ENCODE measurements at regions not wholly inside any gene's neighbourhood (a gene's known extent, or its start where the extent isn't known, plus 50 kb on each side); places are given as distances from the start of the nearest gene placed in this dataset.

- Histone ChIP-seq H3K4me3 (no peak overlapping the region), H3K4me1 (no peaks in the 10 kb centered on the region), H3K36me3 (no peaks in the 10 kb centered on the region), H3K27ac (no peak overlapping the region), H3K9me3 (no peaks in the 10 kb centered on the region), H3K27me3 (no peaks in the 10 kb centered on the region)
- no peak for DNase-seq (ENCODE audit: low spot score)
- TF ChIP-seq, protein P1, sequence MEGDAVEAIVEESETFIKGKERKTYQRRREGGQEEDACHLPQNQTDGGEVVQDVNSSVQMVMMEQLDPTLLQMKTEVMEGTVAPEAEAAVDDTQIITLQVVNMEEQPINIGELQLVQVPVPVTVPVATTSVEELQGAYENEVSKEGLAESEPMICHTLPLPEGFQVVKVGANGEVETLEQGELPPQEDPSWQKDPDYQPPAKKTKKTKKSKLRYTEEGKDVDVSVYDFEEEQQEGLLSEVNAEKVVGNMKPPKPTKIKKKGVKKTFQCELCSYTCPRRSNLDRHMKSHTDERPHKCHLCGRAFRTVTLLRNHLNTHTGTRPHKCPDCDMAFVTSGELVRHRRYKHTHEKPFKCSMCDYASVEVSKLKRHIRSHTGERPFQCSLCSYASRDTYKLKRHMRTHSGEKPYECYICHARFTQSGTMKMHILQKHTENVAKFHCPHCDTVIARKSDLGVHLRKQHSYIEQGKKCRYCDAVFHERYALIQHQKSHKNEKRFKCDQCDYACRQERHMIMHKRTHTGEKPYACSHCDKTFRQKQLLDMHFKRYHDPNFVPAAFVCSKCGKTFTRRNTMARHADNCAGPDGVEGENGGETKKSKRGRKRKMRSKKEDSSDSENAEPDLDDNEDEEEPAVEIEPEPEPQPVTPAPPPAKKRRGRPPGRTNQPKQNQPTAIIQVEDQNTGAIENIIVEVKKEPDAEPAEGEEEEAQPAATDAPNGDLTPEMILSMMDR (IDR thresholded peaks at IDR 0.05) = no peak
Observed at GRCh38 chr15:96701877-96702276, 371.4 kb downstream of the NR2F2 start.

GRCh38 chr15:96702589-96702988, 372.1 kb downstream of the NR2F2 start:
- TF ChIP-seq, protein P1 (IDR thresholded peaks at IDR 0.05) = no peak
- no peak overlapping the region for H3K4me3 ChIP-seq

GRCh38 chr15:96703091-96703490, 372.6 kb downstream of the NR2F2 start:
- Histone ChIP-seq H3K4me1 (no peaks in the 10 kb centered on the region), H3K27ac (no peak overlapping the region), H3K27me3 (no peaks in the 10 kb centered on the region), H3K9me3 (no peaks in the 10 kb centered on the region), H3K4me3 (no peak overlapping the region), H3K36me3 (no peaks in the 10 kb centered on the region)
- TF ChIP-seq, protein P1 (IDR thresholded peaks at IDR 0.05) = no peak
- DNase-seq (ENCODE audit: low spot score) = no peak

More at GRCh38 chr15:96702589-96702988, 372.1 kb downstream of the NR2F2 start:
- Histone ChIP-seq H3K4me1 (no peaks in the 10 kb centered on the region), H3K27me3 (no peaks in the 10 kb centered on the region), H3K27ac (no peak overlapping the region), H3K9me3 (no peaks in the 10 kb centered on the region), H3K36me3 (no peaks in the 10 kb centered on the region)
- no peak for DNase-seq (ENCODE audit: low spot score)

- Histone ChIP-seq H3K27ac (no peak overlapping the region), H3K4me3 (no peak overlapping the region), H3K4me1 (no peaks in the 10 kb centered on the region), H3K27me3 (no peaks in the 10 kb centered on the region), H3K9me3 (no peaks in the 10 kb centered on the region), H3K36me3 (no peaks in the 10 kb centered on the region)
- TF ChIP-seq, protein P1 (IDR thresholded peaks at IDR 0.05) = no peak
- no peak for DNase-seq (ENCODE audit: low spot score)
Observed at GRCh38 chr15:96703794-96704550, 373.5 kb downstream of the NR2F2 start.

- H3K27me3 ChIP-seq = no peaks in the 10 kb centered on the region
- H3K4me3 ChIP-seq = no peak overlapping the region
- H3K4me1 ChIP-seq = no peaks in the 10 kb centered on the region
- H3K36me3 ChIP-seq = no peaks in the 10 kb centered on the region
- DNase-seq (ENCODE audit: low spot score) = no peak
- no peak overlapping the region for H3K27ac ChIP-seq
- H3K9me3 ChIP-seq = no peaks in the 10 kb centered on the region
- TF ChIP-seq, protein P1 (IDR thresholded peaks at IDR 0.05) = no peak
Observed at GRCh38 chr15:96716075-96716474, 385.6 kb downstream of the NR2F2 start.

DNA sequence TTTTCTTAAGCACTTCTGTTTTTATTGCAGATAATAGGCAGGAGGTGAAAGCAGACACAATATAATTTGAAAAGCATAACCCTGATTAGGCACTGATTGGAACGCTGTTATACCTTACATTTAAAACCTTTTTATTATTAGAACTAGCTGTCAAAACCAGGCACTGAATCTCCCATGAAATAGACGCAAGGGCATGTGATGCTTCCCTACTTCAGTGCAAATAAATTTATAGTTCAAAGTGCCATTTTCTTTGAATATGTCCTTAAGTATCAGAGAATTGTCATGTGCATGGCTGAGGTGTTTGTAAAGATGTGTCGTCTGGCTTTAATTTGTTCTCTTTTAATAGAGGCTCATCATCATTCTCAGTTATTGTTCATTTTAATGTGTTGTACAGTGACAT, 386.0 kb downstream of the NR2F2 start:
- H3K9me3 ChIP-seq = no peaks in the 10 kb centered on the region
- no peak overlapping the region for H3K4me3 ChIP-seq
- H3K27ac ChIP-seq = no peak overlapping the region
- TF ChIP-seq, protein P1 (IDR thresholded peaks at IDR 0.05) = no peak
- H3K4me1 ChIP-seq = no peaks in the 10 kb centered on the region
- DNase-seq (ENCODE audit: low spot score) = no peak
- no peaks in the 10 kb centered on the region for H3K36me3 ChIP-seq
- H3K27me3 ChIP-seq = no peaks in the 10 kb centered on the region
